Frontal cortex (tissue), 3 donors: ENCODE measurements at regions not wholly inside any gene's neighbourhood (a gene's known extent, or its start where the extent isn't known, plus 50 kb on each side); places are given as distances from the start of the nearest gene placed in this dataset.
"Not testable (repeated sequence)": the region's sequence is repeated elsewhere in the genome, so short reads cannot be mapped to it uniquely, and the experiment has no call there.

ENCODE experiments used
- DNase-seq, 2 donors: peaks; one replicate each; pipeline ENCODE4 v3.0.0; 2012; ENCODE audit warnings: low spot score in 2 of 2
- FAIRE-seq: peaks from 2 replicates; lab custom pipeline; 2012; peaks lifted over from hg19 to GRCh38; lab: Jason Lieb, UNC
- donor health status: control.
- donor health status: control.
- donor health status: control.

DNA sequence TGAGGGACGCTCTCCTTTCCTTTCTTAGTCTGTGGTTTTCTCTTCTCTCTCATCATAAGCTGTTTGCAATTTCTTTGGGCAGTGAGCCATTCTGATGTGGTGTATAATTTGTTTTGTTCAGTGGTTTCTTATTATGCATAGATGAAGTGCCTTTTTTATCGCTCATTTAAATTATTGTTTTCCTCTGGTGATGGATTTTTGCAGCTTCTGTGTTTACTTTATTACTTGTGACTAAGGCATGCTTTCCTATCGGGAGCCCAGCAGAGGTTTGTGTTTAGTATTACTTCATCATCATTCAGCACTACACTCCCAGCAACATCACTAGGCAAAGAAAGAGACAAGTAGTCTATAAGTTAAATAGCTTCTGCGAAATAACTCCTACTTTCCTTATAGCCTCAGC lies 586.6 kb upstream of the NOVA1 start:
- FAIRE-seq: no peak
- DNase-seq: no peak

DNA sequence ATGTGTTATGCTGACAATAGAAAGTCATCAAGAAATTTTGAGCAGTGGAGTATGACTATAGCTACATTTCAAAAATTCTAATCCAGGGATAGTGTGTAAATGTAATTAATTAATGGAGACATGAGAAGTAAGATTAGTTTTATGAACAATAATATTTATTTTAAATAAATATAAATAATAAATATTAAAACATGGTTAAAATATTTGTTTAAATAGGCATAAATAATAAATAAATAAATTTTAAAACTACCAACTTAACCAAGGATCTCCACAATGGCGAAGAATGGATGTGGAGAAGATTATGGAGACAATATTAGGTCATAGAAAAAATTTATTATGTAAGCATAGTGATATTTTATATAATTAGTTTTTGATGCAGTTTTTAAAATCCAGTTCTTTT lies 588.2 kb upstream of the NOVA1 start:
- DNase-seq (no peak), FAIRE-seq (peak; percentile 84)

DNA sequence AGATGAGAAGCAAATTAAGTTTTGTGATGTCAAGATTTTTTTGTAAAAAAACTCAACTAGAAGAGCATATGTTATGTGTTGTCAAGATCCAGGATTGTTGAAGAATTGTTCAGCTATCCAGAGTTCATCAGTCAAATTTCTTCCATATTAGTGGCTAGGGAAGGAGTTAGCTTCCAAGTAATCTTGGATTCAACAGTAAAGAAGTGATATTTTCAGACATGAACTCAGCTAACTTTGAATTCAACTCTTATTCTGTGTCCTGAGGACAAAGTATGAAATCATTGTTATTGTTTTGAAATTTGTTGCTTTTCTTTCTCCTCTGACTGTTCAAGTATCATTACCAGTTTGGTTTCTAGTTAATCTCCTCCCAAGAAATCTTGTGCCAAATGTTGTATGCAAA lies 589.3 kb upstream of the NOVA1 start:
- DNase-seq: no peak
- no peak for FAIRE-seq

DNA sequence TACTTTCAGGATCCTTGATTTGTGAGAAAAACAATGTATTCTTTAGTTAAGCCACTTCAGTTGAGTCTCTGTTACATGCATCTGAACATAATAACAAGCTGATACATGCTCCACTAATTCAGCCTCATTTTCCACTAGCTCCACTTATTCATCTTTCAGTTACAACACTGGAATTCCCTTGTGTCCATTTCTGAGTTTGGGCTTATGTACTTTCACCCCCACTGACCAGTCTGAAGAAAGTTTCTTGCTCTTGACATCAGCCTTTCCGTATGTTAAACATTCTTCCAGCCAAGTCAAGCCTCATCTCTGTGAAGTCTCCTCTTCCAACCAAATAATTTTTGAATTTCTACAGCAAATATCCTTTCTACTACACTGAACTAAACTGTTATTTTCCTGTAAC lies 592.5 kb upstream of the NOVA1 start:
- no peak for FAIRE-seq
- no peak for DNase-seq

DNA sequence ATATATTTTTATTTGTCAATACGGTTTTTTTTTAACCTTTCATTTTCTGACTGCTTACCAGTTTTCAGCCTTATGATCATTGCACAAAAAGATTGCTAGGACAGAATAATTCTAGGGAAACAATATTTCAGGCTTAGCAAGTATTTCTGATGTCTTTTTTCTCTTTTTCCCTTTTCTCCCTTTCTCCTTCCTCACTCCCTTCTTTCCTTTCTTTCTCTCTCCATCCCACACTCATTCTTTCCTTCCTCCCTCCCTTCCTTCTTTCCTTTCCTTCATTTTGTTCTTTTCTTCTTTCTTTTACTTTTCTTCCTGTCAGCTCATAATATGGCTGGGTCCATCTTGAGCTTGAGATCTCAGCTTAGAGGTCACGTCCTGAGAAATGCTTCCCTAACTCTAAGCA lies 601.4 kb upstream of the NOVA1 start:
- no peak for DNase-seq
- no peak for FAIRE-seq

DNA sequence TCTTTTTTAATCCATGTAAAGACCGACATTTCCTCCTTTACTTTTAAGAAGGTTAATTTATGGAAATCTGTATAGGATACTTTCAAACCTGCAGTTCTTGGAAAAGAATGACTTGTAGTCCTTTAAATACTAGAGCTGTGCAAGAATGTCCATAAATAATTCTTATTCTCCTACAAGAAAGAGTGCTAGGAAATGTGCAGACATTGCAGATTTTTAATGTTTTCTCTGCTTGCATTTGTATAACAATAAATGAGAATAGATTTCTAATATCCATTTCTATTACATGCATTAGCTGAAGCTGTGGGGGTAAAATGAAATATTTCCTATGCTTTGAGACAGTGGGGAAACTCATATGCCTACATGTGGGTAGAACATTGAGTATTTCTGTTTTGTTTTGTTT lies 607.2 kb upstream of the NOVA1 start:
- FAIRE-seq (no peak), DNase-seq (no peak)

DNA sequence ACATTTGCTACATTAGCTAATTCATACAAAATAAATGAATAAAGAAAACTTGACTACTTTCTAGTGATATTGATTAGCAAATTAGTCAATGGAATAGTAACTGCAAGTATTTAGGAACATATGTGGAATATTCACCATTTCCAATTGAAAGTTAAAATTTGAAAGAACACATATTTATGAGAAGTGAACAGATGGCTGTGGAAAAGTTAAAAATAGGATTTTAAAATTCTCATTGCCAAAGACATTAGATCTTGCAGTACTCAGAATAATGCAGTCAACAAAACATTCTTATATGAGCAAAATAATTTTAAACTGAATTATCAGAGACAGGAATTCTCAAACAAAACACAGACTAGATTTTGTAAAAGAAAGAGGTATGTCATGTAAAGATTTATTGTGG lies 613.9 kb upstream of the NOVA1 start:
- no peak for FAIRE-seq
- no peak for DNase-seq

DNA sequence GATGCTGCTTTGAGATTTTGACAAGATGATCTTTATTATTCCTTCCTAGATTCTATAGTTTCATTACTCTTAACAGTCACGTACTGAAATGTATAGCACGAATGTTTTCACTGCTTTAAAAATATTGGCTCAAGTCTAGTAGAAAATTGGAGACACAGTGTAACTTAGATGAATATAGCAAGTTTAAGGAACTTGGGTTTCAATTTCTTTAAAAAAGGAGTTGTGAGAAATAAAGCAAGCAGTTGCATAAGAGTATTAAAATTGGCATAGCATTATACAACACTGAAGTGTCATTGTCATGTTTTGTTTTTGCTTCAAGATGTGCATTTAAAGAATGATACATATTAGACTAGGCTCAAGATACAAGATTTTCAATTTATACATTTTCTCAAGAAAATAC lies 624.8 kb upstream of the NOVA1 start:
- FAIRE-seq (no peak), DNase-seq (no peak)

DNA sequence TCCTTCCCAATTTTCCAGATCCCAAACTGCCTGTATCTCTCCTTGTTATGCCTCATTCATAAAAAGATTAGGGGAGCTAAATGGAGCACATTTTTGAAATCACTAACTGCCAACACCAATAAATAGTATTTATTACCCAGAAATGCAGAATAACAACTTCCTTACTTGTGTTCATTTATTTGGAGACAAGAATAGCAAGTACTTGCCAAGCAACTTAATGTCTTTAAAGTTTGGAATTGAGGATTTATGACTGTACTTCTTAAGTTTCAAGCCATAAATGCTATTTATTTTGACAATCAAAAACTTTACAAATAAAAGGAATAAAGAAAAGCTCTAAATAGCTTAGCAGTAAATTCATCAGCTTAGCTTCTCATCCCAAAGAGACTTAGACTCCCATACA lies 626.1 kb upstream of the NOVA1 start:
- FAIRE-seq (no peak), DNase-seq (no peak)

DNA sequence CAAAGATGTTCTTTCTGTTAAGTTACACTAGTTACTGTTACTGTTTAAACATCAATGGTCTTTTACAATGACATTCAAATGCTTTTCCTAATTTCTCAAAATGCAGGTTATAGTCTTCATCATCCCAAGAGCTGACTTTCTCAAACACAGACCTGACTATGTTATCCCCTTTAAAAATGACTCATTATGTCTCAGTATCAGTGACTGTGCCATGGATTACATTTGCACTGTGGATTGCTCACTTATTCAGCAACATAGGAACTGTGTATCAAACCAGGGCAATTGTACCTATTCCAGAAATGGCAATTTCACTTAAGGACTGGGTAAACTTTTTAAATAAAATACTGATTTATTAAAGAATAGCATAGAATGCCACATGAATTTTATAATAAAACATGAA lies 630.2 kb upstream of the NOVA1 start:
- DNase-seq (no peak), FAIRE-seq (no peak)

DNA sequence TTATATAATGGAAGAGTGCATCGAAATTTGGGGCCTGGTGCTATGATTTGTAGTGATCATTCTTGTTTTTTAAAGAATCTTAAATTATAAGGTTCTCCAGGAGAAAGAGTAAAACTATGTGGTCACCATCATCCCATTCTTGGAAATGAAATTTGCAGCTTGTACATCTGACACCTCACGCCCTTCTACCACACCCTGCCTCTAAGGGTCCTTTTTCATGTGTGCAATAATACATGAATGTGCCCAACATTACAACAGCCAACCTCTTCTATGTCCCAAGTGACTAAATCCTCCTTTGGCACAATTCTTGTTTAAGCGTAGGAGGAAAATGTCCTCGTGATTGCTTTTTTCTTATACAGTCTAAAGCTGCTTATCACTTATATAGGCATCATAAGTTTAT lies 636.5 kb upstream of the NOVA1 start:
- FAIRE-seq (no peak), DNase-seq (no peak)

DNA sequence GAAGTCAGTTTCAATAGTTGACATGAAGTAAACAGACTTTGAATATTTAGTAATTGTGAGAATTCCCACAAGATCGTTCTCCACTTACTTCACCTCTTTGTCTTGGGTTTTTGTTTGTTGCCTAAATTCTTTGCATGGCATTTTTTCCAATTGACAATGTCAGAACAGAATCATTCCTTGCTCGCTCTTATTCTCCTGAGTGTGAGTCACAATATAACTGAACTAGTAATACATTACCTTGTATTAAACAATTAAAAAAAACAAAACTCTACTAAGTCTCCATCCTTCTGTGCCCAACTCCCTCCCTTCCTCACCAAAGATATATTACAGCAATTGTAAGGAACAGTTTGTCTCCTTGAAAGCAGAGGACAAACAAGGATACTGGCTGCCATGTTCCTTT lies 638.8 kb upstream of the NOVA1 start:
- FAIRE-seq (no peak), DNase-seq (no peak)

DNA sequence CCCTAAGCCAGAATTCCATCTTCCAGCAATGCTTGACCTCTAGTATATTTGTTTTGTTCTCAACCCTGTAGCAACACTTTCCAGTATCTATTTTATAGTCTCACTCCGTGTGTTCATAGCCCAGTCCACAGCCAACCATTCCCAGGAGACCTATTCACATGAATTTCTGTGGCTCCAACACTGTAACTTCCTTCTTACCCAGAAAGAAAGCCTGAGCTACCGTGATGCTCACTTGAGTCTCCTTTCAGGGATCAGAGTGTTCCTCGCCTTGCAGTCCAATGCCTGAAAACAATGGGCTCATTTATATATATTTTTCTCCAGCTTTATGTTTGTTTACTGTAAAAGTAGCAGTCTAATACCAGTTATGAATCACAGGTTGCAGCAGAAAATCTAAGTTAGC lies 645.0 kb upstream of the NOVA1 start:
- DNase-seq (no peak), FAIRE-seq (no peak)

DNA sequence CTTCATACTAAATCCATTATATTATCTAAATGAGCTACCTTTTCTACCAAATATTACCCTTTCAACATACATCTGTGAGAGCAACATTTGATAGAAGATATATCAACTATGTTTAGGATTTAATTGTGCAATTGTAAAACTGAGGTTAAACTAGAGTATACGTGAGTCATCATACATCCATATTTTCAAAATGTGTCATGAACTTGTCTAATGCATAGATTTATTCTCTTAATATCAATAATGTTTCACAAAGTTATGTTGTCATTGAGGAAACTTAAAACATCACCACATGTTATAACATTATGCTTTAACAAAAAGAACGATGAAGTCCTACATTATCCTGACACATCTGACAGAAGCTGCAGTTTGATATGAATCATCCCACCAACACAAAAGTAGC lies 645.5 kb upstream of the NOVA1 start:
- no peak for DNase-seq
- FAIRE-seq: no peak

DNA sequence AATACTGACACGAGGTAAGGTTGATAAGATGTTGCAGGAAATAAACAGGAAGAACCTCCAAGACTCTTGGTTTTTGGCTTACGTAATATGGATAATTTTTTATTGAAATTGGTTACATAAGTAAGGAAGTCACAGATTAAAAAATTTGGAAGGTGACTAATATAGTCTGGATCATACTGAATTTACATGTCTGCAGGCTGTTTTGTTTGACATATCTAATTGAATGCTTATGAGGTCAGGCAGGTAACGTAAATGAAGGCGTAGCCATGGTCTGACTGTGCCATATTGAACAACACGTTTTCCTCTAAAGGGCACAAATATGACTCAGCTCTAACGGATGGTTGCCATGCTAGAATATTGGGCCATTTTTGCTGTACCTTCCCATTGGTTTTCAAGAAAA lies 648.1 kb upstream of the NOVA1 start:
- no peak for FAIRE-seq
- no peak for DNase-seq

DNA sequence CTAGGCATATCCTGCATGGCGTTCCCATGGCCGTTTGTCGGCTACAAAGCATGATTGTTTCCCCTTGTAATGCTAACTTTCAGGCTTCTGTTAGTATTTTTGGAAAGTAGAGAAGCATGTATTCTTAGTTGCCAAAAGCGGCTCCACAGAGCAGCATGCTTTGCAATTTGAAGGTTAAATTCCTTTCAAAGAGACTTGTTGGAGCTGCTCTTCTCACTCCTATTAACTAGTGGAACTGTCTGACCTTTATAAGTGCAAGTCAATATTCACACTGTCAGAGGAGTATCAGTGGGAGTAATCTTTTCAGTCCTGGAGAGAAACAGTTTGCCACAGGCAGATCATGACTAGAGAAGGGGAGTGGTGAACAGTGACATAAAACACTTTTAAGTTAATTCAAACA lies 656.1 kb upstream of the NOVA1 start:
- FAIRE-seq: no peak
- no peak for DNase-seq

DNA sequence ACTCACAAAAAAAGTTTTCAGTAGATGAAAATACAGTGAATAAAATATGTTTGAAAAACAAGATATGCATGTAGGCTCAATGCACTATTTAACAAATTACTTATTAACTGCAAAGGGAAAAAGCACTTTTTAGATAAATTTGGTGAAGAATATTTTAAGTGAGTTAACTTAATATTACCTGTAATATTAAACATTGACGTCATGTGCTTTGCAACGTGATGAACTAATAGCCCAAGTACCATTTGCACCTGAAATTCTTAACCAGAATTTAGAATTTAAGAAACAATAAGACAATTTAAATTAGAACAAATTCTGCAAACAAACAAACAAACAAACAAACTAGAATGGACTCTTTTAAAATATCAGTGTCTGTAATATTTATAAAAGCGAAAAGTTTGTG lies 659.0 kb upstream of the NOVA1 start:
- FAIRE-seq (no peak), DNase-seq (no peak)

DNA sequence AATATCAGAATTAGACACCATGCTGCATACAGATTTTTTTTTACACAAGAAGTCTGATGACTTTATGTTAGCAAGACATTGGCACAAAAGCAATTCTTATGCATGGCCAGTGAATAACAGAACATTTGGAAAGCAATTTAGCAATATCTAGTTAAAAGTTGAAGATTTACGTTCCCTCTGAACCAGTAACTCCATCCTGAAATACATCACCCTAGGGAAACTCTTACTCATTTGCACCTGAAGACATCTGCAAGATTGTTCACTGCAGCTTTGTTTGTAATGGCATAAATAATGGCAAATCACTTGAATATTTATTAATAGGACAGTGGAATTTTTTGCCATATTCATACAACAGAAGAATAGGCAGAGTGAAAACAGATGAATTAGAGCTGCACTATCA lies 670.0 kb upstream of the NOVA1 start:
- no peak for FAIRE-seq
- no peak for DNase-seq

DNA sequence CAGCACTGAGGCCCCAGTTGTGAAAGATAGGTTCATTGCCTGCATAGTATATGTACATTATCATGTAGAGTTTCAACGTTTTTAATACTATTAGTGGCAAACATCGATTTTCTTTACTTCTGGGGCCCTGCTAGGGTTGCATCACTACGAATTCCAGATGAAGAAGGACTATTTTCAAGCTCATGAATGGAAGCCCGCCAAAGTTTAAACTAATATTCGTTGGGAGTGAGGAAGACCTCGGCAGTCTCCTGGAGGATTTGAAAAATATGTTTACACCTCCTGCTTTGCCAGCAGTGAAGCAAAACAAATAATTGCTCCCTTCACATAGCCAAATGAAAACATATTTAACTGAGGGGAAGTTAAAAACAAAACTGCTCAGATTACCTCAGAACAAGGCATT lies 672.9 kb upstream of the NOVA1 start:
- DNase-seq (no peak), FAIRE-seq (no peak)

DNA sequence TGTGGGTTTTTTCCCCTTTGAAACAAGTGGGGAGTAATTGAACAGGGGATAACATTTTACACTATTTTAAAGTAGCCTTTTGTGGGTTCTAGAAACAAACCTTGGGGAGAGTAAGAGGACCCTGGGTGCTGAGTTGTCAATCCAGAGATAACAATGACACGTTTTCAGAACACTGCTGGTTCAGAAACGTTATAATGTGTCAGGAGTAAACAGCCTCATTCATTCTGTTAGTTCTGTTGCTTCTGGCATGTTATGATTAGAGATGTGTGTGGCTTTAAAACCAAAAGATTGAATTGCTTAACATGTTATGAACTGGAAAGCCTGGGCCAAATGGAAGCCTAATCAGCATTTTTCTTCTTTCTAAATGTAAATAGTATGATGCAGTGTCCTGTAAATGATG lies 680.5 kb upstream of the NOVA1 start:
- FAIRE-seq (no peak), DNase-seq (no peak)

DNA sequence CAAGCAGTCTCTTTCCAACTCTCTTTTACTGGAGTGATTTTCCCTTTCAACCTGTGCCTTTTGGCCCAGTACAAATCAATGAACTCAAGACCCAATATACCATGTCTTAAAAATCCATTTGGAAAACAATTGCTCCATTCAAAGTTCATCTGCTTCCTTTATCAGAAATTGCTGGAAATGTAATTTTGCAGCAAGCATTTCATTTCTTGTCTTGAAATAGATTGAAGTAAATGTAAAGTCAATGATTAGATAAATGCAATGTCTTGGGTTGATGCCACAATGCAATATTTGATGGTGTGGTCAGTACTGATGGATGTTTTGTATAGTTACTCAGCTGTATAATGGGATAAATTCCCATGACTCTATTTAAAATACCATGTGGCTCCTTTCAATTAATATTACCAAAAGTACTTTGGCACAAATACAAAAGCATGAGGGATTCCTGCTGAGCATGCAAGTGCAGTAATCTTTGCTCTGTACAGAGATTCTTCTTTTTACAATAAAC lies 707.7 kb upstream of the NOVA1 start:
- FAIRE-seq: no peak
- no peak for DNase-seq

DNA sequence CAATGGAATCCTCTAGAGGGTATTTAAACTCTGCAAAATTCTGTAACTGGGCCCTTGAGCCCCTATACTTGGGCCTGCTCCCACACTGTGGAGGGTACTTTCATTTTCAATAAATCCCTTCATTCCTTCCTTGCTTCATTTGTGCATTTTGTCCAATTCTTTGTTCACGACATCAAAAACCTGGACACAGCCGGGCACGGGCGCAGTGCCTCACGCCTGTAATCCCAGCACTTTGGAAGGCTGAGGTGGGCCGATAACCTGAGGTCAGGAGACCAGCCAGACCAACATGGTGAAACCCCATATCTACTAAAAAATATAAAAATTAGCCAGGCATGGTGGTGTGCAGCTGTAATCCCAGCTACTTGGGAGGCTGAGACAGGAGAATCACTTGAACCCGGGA lies 714.9 kb upstream of the NOVA1 start:
- DNase-seq, FAIRE-seq: not testable (repeated sequence)

DNA sequence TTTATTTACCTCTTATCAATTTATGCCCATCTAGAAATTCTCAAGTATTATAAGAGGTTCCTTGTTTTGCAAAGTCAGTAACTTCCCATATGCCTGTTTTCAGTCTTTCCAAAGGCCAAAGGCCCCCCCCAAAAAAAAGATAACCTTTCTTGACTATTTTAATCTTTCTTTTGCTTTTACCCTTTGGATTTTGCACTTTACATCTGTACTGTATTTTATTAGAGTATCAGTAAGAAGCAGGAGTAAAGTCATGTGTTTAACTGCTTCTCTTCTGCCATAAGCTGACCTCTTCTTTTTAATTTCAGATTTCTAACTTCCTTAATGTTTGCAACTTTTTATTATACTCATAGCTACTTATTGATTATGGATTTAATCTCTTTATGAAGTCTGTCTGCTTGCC lies 716.4 kb upstream of the NOVA1 start:
- no peak for DNase-seq
- no peak for FAIRE-seq
